GM12872 (cell line): ENCODE measurements at regions not wholly inside any gene's neighbourhood (a gene's known extent, or its start where the extent isn't known, plus 50 kb on each side); places are given as distances from the start of the nearest gene placed in this dataset.

Experiments
- CTCF ChIP-seq: IDR thresholded peaks from 3 replicates; pipeline ENCODE4 v1.5.1; 2011; ENCODE audit warnings: low read depth, mild to moderate bottlenecking, low read length, moderate library complexity; ENCODE audit not compliant: insufficient read depth

- TF ChIP-seq CTCF: no peak
Measured at GRCh38 chr10:89887406-89887805, 186.0 kb downstream of the KIF20B start.

- TF ChIP-seq CTCF: no peak
Measured at GRCh38 chr10:89887830-89888229, 186.4 kb downstream of the KIF20B start.

DNA sequence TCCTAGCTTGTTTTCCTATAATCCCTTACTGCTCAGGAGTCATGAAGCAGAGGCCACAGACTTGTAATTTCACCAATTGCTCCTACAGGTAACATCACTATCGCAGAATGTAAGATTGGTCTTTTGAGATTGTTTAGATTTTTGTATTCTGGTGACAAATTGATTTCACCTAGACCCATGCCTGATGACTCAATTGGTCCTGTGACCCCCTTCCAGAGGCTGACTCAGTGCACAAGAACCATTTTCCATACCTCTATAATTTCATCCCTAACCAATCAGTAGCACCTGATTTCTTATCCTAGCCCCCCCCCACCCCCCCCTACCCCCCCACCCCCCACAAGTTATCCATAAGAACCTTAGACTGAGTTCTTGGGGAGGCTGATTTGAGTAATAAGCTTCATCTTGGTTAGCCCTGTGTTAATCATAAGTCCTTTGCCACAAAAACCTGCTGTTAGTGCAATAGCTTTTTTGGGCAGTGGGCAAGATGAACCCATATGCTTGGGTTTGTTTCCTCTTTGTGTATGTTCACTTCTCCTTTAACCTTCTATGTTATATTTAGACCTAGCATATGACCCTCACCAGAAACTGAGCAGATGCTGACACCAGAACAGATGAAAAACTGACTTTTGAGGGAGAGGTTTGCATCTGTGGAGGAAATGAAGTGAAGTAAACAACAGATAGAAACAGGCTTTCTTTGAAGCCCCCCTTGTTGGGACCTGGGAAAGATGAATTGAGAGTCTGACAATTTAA is 187.1 kb downstream of the KIF20B start:
- TF ChIP-seq CTCF: no peak

- no peak for TF ChIP-seq CTCF
Measured at GRCh38 chr10:89889606-89890005, 188.2 kb downstream of the KIF20B start.

GRCh38 chr10:89891006-89891535 is 189.7 kb downstream of the KIF20B start:
- TF ChIP-seq CTCF: no peak

DNA sequence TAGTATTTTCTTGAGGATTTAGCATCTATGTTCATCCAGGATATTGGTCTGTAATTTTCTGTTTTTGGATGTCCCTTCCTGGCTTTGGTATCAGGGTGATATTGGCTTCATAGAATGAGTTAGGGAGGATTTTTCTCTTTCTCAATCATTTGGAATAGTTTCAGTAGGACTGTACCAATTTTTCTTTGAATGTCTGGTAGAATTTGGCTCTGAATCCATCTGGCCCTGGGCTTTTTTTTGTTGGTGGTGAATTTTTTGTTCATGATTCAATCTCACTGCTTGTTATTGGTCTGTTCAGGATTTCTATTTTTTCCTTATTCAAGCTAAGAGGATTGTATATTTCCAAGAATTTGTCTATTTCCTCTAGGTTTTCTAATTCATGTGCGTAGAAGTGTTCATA is 192.7 kb downstream of the KIF20B start:
- TF ChIP-seq CTCF: no peak

GRCh38 chr10:89900554-89900953 is 199.2 kb downstream of the KIF20B start:
- TF ChIP-seq CTCF: no peak
